OCI-LY1 (cell line): ENCODE measurements at regions not wholly inside any gene's neighbourhood (a gene's known extent, or its start where the extent isn't known, plus 50 kb on each side); places are given as distances from the start of the nearest gene placed in this dataset.
A peak's percentile ranks its signal among the peaks of the same experiment; 100 is the strongest.

Source experiments
- H2AFZ ChIP-seq: fragments of 200-600 bp; sonication (generic), shearing (Covaris generic); 2 replicates; pipeline ENCODE4 v1.6.0; 2014; ENCODE audit warnings: antibody characterized with exemption, mild to moderate bottlenecking, low read length
- H3F3A ChIP-seq: fragments of 200-600 bp; sonication (generic), shearing (Covaris generic); 2 replicates; pipeline ENCODE4 v1.6.0; 2014; ENCODE audit warnings: mild to moderate bottlenecking, antibody characterized with exemption, low read length, moderate library complexity; ENCODE audit not compliant: insufficient read depth
- H3K27ac ChIP-seq: fragments of 200-600 bp; sonication (generic); 2 replicates; pipeline ENCODE4 v1.5.1; 2014; ENCODE audit warnings: low read length, mixed run types, mild to moderate bottlenecking, low read depth; ENCODE audit not compliant: poor library complexity, severe bottlenecking
- H3K27me3 ChIP-seq: fragments of 200-600 bp; sonication (generic); 2 replicates; pipeline ENCODE4 v1.6.0; 2014; ENCODE audit warnings: antibody characterized with exemption, mild to moderate bottlenecking, low read length, moderate library complexity; ENCODE audit not compliant: insufficient read depth
- H3K36me3 ChIP-seq: fragments of 200-600 bp; sonication (generic); 2 replicates; pipeline ENCODE4 v1.6.1; 2014; ENCODE audit warnings: mild to moderate bottlenecking, antibody characterized with exemption, low read length, moderate library complexity, mixed read lengths; ENCODE audit not compliant: insufficient read depth
- H3K4me1 ChIP-seq: fragments of 200-600 bp; sonication (generic); 2 replicates; pipeline ENCODE4 v1.5.1; 2014; ENCODE audit warnings: mild to moderate bottlenecking, low read length, moderate library complexity; ENCODE audit not compliant: insufficient read depth, severe bottlenecking
- H3K4me2 ChIP-seq: fragments of 200-600 bp; sonication (generic), shearing (Covaris generic); 2 replicates; pipeline ENCODE4 v1.6.1; 2014; ENCODE audit warnings: low read length
- H3K4me3 ChIP-seq: fragments of 200-600 bp; sonication (generic); 2 replicates; pipeline ENCODE4 v1.5.1; 2014; ENCODE audit warnings: low read length, low read depth, mild to moderate bottlenecking, mixed read lengths; ENCODE audit not compliant: poor library complexity, severe bottlenecking
- H3K79me2 ChIP-seq: fragments of 200-600 bp; shearing (Covaris generic); 2 replicates; pipeline ENCODE4 v1.6.1; 2016; ENCODE audit warnings: mixed run types, low read length, mixed read lengths; ENCODE audit not compliant: insufficient read depth
- H3K9ac ChIP-seq: fragments of 200-600 bp; sonication (generic), shearing (Covaris generic); 2 replicates; pipeline ENCODE4 v1.6.1; 2014; ENCODE audit warnings: mild to moderate bottlenecking, low read length, mixed read lengths
- H3K9me2 ChIP-seq: fragments of 200-600 bp; sonication (generic), shearing (Covaris generic); 2 replicates; pipeline ENCODE4 v1.6.1; 2014; ENCODE audit warnings: low read depth, mild to moderate bottlenecking, low read length, mixed read lengths
- H3K9me3 ChIP-seq: fragments of 200-600 bp; shearing (Covaris generic); 2 replicates; pipeline ENCODE4 v1.6.1; 2014; ENCODE audit warnings: low read length, mixed read lengths
- H4K20me1 ChIP-seq: fragments of 200-600 bp; sonication (generic), shearing (Covaris generic); 2 replicates; pipeline ENCODE4 v1.6.0; 2016; ENCODE audit warnings: mild to moderate bottlenecking, low read length; ENCODE audit not compliant: insufficient read depth
- EZH2 ChIP-seq: fragments of 200-600 bp; sonication (generic), shearing (Covaris generic); IDR thresholded peaks from 2 replicates; pipeline ENCODE4 v1.8.0; 2017; ENCODE audit warnings: borderline replicate concordance, mixed run types, mild to moderate bottlenecking, antibody characterized with exemption, low read length, moderate library complexity, mixed read lengths
- TF ChIP-seq, protein P1 (sequence below): fragments of 200-600 bp; sonication (generic), shearing (Covaris generic); IDR thresholded peaks from 2 replicates; pipeline ENCODE4 v1.5.1; 2017; ENCODE audit warnings: mild to moderate bottlenecking, antibody characterized with exemption, low read length, moderate library complexity, mixed read lengths

DNA sequence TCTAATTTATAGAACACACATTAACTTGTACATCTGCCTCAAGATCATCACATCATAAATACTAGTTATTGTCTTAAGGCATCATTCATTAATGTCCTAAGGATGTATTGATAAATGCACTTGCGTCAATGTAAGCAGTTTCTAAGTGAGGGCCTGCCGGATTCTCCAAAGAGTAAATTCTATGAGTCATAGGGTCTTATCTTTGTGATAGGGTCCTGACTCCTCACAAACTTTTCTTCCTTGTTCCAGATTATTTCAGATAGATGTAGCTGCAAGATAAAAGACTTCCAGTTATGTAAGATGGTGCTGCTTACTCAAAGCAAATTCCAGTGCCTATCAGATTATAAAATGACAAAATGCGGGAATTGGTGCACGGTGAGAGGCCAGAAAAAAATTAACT, 315.0 kb upstream of the SLC39A10 start:
- Histone ChIP-seq H3K9me2 (no peaks in the 10 kb centered on the region), H3K27ac (peak overlapping the region; percentile 88), H3K27me3 (no peaks in the 10 kb centered on the region), H3K9ac (no peak overlapping the region), H3K4me1 (peaks cover 36% of the 10 kb centered on the region), H4K20me1 (no peaks in the 10 kb centered on the region), H2AFZ (no peak overlapping the region), H3K4me3 (no peak overlapping the region), H3K9me3 (no peaks in the 10 kb centered on the region), H3K36me3 (no peaks in the 10 kb centered on the region), H3K79me2 (no peaks in the 10 kb centered on the region), H3F3A (no peaks in the 10 kb centered on the region), H3K4me2 (no peak overlapping the region)
- TF ChIP-seq, protein P1, sequence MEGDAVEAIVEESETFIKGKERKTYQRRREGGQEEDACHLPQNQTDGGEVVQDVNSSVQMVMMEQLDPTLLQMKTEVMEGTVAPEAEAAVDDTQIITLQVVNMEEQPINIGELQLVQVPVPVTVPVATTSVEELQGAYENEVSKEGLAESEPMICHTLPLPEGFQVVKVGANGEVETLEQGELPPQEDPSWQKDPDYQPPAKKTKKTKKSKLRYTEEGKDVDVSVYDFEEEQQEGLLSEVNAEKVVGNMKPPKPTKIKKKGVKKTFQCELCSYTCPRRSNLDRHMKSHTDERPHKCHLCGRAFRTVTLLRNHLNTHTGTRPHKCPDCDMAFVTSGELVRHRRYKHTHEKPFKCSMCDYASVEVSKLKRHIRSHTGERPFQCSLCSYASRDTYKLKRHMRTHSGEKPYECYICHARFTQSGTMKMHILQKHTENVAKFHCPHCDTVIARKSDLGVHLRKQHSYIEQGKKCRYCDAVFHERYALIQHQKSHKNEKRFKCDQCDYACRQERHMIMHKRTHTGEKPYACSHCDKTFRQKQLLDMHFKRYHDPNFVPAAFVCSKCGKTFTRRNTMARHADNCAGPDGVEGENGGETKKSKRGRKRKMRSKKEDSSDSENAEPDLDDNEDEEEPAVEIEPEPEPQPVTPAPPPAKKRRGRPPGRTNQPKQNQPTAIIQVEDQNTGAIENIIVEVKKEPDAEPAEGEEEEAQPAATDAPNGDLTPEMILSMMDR, result no peak
- no peak for TF ChIP-seq EZH2

DNA sequence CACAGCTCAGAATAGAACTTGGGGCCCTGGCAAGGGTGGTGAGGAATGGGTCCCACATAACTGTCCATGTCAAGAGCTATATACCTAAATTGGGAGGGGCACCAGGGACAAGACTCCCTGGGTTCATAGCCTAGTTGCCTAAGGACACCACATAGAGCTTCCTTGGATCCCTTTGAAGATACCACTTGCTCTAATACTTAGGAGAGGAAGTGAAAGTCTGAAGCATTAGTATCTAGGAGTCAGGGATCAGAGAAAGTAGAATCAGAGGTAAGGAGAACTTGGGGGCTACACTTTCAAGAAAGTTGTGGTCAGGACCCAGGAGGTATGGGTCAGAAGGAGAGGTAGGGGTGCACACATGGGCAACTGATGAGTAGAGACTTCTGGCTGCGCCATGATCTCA, 318.2 kb upstream of the SLC39A10 start:
- no peak overlapping the region for H3K27ac ChIP-seq
- no peak overlapping the region for H3K9ac ChIP-seq
- H4K20me1 ChIP-seq, result no peaks in the 10 kb centered on the region
- no peak overlapping the region for H3K4me3 ChIP-seq
- no peak for TF ChIP-seq EZH2
- TF ChIP-seq, protein P1, result no peak
- H3K27me3 ChIP-seq, result no peaks in the 10 kb centered on the region
- H2AFZ ChIP-seq, result no peak overlapping the region
- no peaks in the 10 kb centered on the region for H3K9me3 ChIP-seq
- H3K4me1 ChIP-seq, result peaks cover 40% of the 10 kb centered on the region
- no peaks in the 10 kb centered on the region for H3K36me3 ChIP-seq
- H3F3A ChIP-seq, result no peaks in the 10 kb centered on the region
- H3K4me2 ChIP-seq, result no peak overlapping the region
- H3K79me2 ChIP-seq, result no peaks in the 10 kb centered on the region
- H3K9me2 ChIP-seq, result no peaks in the 10 kb centered on the region

DNA sequence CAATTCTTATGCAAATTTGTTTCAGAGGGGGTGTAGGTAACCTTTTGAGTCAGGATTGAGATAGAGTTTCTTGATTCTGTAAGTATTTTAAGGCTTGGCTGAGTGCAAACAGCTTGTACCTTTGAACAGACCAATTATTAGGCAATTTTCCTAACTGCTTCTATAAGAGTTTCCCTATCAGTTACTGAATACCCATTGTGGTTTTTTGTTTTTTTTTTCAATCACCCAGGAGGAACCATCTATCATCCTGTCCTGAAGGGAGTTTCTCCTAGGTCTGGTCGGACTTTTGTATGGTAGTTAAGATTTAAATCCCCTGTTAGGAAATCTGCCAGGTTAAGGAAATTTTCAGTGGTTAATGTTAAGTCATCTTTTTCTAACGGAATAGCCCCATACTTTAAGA, 319.4 kb upstream of the SLC39A10 start:
- TF ChIP-seq, protein P1, result no peak
- no peak for TF ChIP-seq EZH2
- Histone ChIP-seq H3K36me3 (no peaks in the 10 kb centered on the region), H3K9ac (no peak overlapping the region), H3K27me3 (no peaks in the 10 kb centered on the region), H3K9me2 (no peaks in the 10 kb centered on the region), H3K79me2 (no peaks in the 10 kb centered on the region), H3K4me1 (peaks cover 39% of the 10 kb centered on the region), H2AFZ (no peak overlapping the region), H4K20me1 (no peaks in the 10 kb centered on the region), H3K9me3 (no peaks in the 10 kb centered on the region), H3K4me2 (no peak overlapping the region), H3K4me3 (no peak overlapping the region), H3K27ac (no peak overlapping the region), H3F3A (no peaks in the 10 kb centered on the region)
